MM.1S (cell line): ENCODE measurements at regions not wholly inside any gene's neighbourhood (a gene's known extent, or its start where the extent isn't known, plus 50 kb on each side); places are given as distances from the start of the nearest gene placed in this dataset.

Experiments
- DNase-seq: peaks from one replicate; pipeline ENCODE4 v3.0.0-alpha.2; 2015
- H2AFZ ChIP-seq: fragments of 300-600 bp; sonication (generic); 2 replicates; pipeline ENCODE4 v1.6.0; 2016; ENCODE audit warnings: antibody characterized with exemption, low read length
- H3F3A ChIP-seq: fragments of 300-600 bp; sonication (generic); 2 replicates; pipeline ENCODE4 v1.6.1; 2016; ENCODE audit warnings: mild to moderate bottlenecking, antibody characterized with exemption, low read length, moderate library complexity, mixed read lengths; ENCODE audit not compliant: insufficient read depth
- H3K27ac ChIP-seq: fragments of 300-600 bp; sonication (generic); 2 replicates; pipeline ENCODE4 v1.5.1; 2016; ENCODE audit warnings: mild to moderate bottlenecking, low read length
- H3K27me3 ChIP-seq: fragments of 300-600 bp; sonication (generic); replicated peaks from 2 replicates; pipeline ENCODE4 v1.6.0; 2016; ENCODE audit warnings: low read length; ENCODE audit not compliant: insufficient read depth
- H3K36me3 ChIP-seq: fragments of 300-600 bp; sonication (generic); replicated peaks from 2 replicates; pipeline ENCODE4 v1.6.1; 2016; ENCODE audit warnings: mild to moderate bottlenecking, low read length, mixed read lengths; ENCODE audit not compliant: insufficient read depth
- H3K4me1 ChIP-seq: fragments of 300-600 bp; sonication (generic); 2 replicates; pipeline ENCODE4 v1.6.1; 2016; ENCODE audit warnings: low read length, mixed read lengths
- H3K4me2 ChIP-seq: fragments of 300-600 bp; sonication (generic); 2 replicates; pipeline ENCODE4 v1.6.0; 2016; ENCODE audit warnings: low read depth, low read length
- H3K4me3 ChIP-seq: fragments of 300-600 bp; sonication (generic); 2 replicates; pipeline ENCODE4 v1.5.1; 2016; ENCODE audit warnings: low read length, mixed read lengths
- H3K79me2 ChIP-seq: fragments of 300-600 bp; sonication (generic); 2 replicates; pipeline ENCODE4 v1.6.1; 2016; ENCODE audit warnings: mixed run types, low read length, mixed read lengths
- H3K9ac ChIP-seq: fragments of 300-600 bp; sonication (generic); 2 replicates; pipeline ENCODE4 v1.6.1; 2016; ENCODE audit warnings: low read length, mixed read lengths
- H3K9me2 ChIP-seq: fragments of 300-600 bp; sonication (generic); replicated peaks from 2 replicates; pipeline ENCODE4 v1.6.1; 2016; ENCODE audit warnings: mild to moderate bottlenecking, low read length, mixed read lengths; ENCODE audit not compliant: insufficient read depth
- H3K9me3 ChIP-seq: fragments of 300-600 bp; sonication (generic); replicated peaks from 2 replicates; pipeline ENCODE4 v1.6.1; 2016; ENCODE audit warnings: mild to moderate bottlenecking, low read length, mixed read lengths; ENCODE audit not compliant: insufficient read depth
- H4K20me1 ChIP-seq: fragments of 300-600 bp; sonication (generic); 2 replicates; pipeline ENCODE4 v1.6.1; 2016; ENCODE audit warnings: mild to moderate bottlenecking, low read length, moderate library complexity, mixed read lengths; ENCODE audit not compliant: insufficient read depth
- EZH2 ChIP-seq: fragments of 300-600 bp; sonication (generic); optimal IDR thresholded peaks from 2 replicates; pipeline ENCODE3; 2017; ENCODE audit warnings: low read depth, mild to moderate bottlenecking, antibody characterized with exemption, low read length, mixed read lengths
- EZH2phosphoT487 ChIP-seq: fragments of 300-600 bp; sonication (generic); IDR thresholded peaks from 2 replicates; pipeline ENCODE4 v1.6.1; 2018; ENCODE audit warnings: antibody characterized with exemption, low read length
- TF ChIP-seq, protein P1 (sequence below): fragments of 300-600 bp; sonication (generic); IDR thresholded peaks from 2 replicates; pipeline ENCODE4 v1.5.1; 2016; ENCODE audit warnings: antibody characterized with exemption, low read length, mixed read lengths

DNA sequence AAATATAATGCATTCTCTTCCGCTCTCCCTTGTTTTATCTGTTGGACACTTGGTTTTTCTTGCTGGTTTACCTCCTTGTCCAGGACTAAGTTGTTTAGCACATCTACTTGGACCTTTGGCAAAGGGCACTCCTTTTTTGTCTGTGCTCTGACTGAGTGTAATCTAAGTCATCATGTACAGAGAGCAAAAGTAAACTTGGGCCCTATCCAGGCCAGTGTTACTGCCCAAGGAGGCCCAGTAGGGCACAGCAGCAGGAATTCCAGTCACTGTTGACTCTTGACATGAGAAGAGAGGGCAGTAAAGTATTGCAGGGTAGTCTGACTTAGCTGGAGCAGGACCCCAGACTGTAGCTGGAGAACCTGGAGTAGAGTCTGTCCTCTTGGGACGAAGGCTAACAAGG is 445.5 kb downstream of the ZIC3 start:
- H3K9me3 ChIP-seq: no peaks in the 10 kb centered on the region
- H3K4me1 ChIP-seq: no peaks in the 10 kb centered on the region
- H4K20me1 ChIP-seq: no peaks in the 10 kb centered on the region
- TF ChIP-seq EZH2phosphoT487: no peak
- no peak for TF ChIP-seq EZH2
- TF ChIP-seq, protein P1, sequence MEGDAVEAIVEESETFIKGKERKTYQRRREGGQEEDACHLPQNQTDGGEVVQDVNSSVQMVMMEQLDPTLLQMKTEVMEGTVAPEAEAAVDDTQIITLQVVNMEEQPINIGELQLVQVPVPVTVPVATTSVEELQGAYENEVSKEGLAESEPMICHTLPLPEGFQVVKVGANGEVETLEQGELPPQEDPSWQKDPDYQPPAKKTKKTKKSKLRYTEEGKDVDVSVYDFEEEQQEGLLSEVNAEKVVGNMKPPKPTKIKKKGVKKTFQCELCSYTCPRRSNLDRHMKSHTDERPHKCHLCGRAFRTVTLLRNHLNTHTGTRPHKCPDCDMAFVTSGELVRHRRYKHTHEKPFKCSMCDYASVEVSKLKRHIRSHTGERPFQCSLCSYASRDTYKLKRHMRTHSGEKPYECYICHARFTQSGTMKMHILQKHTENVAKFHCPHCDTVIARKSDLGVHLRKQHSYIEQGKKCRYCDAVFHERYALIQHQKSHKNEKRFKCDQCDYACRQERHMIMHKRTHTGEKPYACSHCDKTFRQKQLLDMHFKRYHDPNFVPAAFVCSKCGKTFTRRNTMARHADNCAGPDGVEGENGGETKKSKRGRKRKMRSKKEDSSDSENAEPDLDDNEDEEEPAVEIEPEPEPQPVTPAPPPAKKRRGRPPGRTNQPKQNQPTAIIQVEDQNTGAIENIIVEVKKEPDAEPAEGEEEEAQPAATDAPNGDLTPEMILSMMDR: no peak
- H3K27ac ChIP-seq: no peak overlapping the region
- H3K36me3 ChIP-seq: no peaks in the 10 kb centered on the region
- no peak overlapping the region for H3K4me3 ChIP-seq
- H2AFZ ChIP-seq: no peak overlapping the region
- no peaks in the 10 kb centered on the region for H3K27me3 ChIP-seq
- no peak overlapping the region for H3K9ac ChIP-seq
- no peaks in the 10 kb centered on the region for H3K79me2 ChIP-seq
- no peaks in the 10 kb centered on the region for H3K9me2 ChIP-seq
- no peak overlapping the region for H3K4me2 ChIP-seq
- H3F3A ChIP-seq: no peaks in the 10 kb centered on the region
- DNase-seq: no peak

DNA sequence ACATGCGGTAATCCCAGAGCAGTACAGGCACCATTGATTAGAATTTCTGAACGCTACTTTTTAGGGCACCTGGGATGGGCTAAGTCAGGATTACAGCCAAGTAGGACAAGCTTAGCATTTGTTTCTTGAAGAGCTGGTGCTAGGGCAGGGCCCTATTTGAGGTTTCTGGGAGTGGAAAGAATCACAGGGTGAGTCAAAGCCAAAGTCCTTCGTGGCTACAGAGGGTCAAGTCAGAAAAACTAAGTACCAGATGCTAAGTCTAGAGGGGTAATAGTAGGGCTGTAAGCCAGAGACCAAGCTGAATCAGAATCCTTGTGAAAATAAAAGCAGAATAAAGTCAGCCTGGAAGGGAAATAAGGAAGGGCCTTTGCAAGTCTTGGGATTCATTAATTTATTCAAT is 448.6 kb downstream of the ZIC3 start:
- Histone ChIP-seq H3K4me3 (no peak overlapping the region), H3K9me2 (no peaks in the 10 kb centered on the region), H3K9me3 (no peaks in the 10 kb centered on the region), H3F3A (no peaks in the 10 kb centered on the region), H3K4me2 (no peak overlapping the region), H4K20me1 (no peaks in the 10 kb centered on the region), H3K79me2 (no peaks in the 10 kb centered on the region), H3K27ac (no peak overlapping the region), H3K4me1 (no peaks in the 10 kb centered on the region), H2AFZ (no peak overlapping the region), H3K27me3 (no peaks in the 10 kb centered on the region), H3K9ac (no peak overlapping the region), H3K36me3 (no peaks in the 10 kb centered on the region)
- DNase-seq: no peak
- TF ChIP-seq EZH2phosphoT487 (no peak), EZH2 (no peak)
- TF ChIP-seq, protein P1: no peak

DNA sequence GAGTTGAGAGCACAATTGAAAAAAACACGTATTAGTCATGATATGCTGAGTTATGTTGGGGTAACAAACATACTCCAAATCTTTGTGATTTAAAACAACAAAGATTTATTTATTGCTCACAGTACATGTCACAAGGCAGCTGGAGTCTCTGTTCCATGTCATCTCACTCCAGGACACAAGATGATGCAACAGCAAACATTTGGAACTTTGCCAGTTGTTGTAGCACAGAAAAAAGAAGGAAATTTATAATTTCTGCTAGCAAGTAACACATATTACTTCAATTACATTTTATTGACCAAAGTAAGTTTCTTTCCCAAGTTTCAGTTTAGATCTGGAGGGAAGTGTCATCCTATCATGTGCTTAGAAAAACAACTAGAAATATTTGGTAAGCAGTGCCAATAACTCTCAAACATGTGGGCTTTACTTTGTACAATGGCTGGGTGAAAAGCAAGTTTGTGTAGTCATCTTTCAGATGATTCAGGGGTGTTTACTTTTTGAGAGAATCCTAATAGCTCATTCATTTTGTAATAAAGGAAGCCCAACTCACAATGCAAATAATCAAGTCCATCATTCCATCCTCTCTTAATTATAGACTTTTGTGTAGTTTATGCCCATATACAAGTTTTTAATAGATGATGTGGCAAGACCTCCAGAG is 452.3 kb downstream of the ZIC3 start:
- H2AFZ ChIP-seq: no peak overlapping the region
- H3K27ac ChIP-seq: no peak overlapping the region
- H4K20me1 ChIP-seq: no peaks in the 10 kb centered on the region
- no peak overlapping the region for H3K4me2 ChIP-seq
- H3K4me1 ChIP-seq: no peaks in the 10 kb centered on the region
- H3K9me2 ChIP-seq: no peaks in the 10 kb centered on the region
- TF ChIP-seq, protein P1: no peak
- TF ChIP-seq EZH2 (no peak), EZH2phosphoT487 (no peak)
- H3K27me3 ChIP-seq: no peaks in the 10 kb centered on the region
- H3K9ac ChIP-seq: no peak overlapping the region
- no peaks in the 10 kb centered on the region for H3K9me3 ChIP-seq
- no peaks in the 10 kb centered on the region for H3K79me2 ChIP-seq
- H3K36me3 ChIP-seq: no peaks in the 10 kb centered on the region
- DNase-seq: no peak
- no peaks in the 10 kb centered on the region for H3F3A ChIP-seq
- no peak overlapping the region for H3K4me3 ChIP-seq
